ENCODE measurements at regions not wholly inside any gene's neighbourhood (a gene's known extent, or its start where the extent isn't known, plus 50 kb on each side); places are given as distances from the start of the nearest gene placed in this dataset.

- ChIA-PET CTCF (no interaction called here), POLR2A (no interaction called here)
- DNase-seq, result no peak
- H3K9me3 ChIP-seq, result peaks cover 26% of the 10 kb centered on the region; the same call in 1 of the 2 replicates
- H3K36me3 ChIP-seq (replicated peaks in 1 of 2; ENCODE audit: control insufficient read depth in 1 of 2, insufficient read depth in 2 of 2, low read length in 1 of 2), result peaks cover 39 to 72% of the 10 kb centered on the region in 2 experiments
- no peaks in the 10 kb centered on the region for H3F3A ChIP-seq (replicated peaks; ENCODE audit: insufficient read depth)
- H4K20me1 ChIP-seq (ENCODE audit: insufficient read depth), result no peaks in the 10 kb centered on the region; the same call in 1 of the 2 replicates
- H3K4me3 ChIP-seq (ENCODE audit: low read depth in 2 of 2, low read length in 1 of 2), result no peak overlapping the region
- no peaks in the 10 kb centered on the region; a peak in 1 of 4 replicates for H3K4me1 ChIP-seq (ENCODE audit: control insufficient read depth in 1 of 2, insufficient read depth in 2 of 2, low read depth in 1 of 2, low read length in 1 of 2)
- no peak for TF ChIP-seq FOSL2 (IDR thresholded peaks at IDR 0.05; ENCODE audit: borderline replicate concordance, low read depth)
- no peak for TF ChIP-seq MXI1 (IDR thresholded peaks at IDR 0.05; ENCODE audit: low read depth, low read length)
- no peak for TF ChIP-seq GATA2 (CRISPR knock-in tag; IDR thresholded peaks at IDR 0.05)
- TF ChIP-seq POLR2AphosphoS5 (IDR thresholded peaks at IDR 0.05; ENCODE audit: low read depth, low read length), result no peak
- no peak for TF ChIP-seq YY1 (IDR thresholded peaks at IDR 0.05; ENCODE audit: low read depth)
- no peak for TF ChIP-seq MEF2A (IDR thresholded peaks at IDR 0.05; ENCODE audit: borderline replicate concordance, low read depth)
- WGBS (ENCODE audit: low lambda C conversion rate), result 92% methylated on average over 4 of the region's 4 CpGs
- no peak overlapping the region for H2AFZ ChIP-seq (ENCODE audit: low read depth)
- no peak overlapping the region for H3K9ac ChIP-seq
- H3K9me2 ChIP-seq, result no peaks in the 10 kb centered on the region
- no peak overlapping the region for H3K27ac ChIP-seq (ENCODE audit: low read depth in 2 of 2, low read length in 1 of 2)
- H3K79me2 ChIP-seq (ENCODE audit: insufficient read depth), result peaks cover 40% of the 10 kb centered on the region; the same call in 1 of the 2 replicates
- H3K27me3 ChIP-seq (ENCODE audit: insufficient read depth), result no peaks in the 10 kb centered on the region
- no peak overlapping the region for H3K4me2 ChIP-seq
Measured at GRCh38 chr7:149564340-149565095, 66.9 kb upstream of the ZNF746 start.

DNA sequence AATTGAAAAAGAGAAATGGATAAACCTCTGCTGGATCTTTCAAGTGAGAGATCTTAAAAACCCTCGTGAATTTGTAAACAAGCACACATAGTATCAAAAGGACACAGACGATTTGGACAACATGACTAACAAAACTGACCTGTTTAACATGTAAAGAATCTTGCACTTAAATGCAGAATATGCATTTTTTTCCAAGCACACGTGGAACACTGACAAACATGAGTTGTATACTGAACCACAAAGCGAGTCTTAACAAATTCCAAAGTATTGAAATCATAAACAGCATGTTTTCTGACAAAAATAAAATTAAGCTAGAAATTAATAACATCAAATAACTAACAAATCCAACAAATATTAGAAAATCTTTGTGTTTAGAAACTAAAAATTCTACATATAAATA is 65.0 kb upstream of the ZNF746 start:
- no peak overlapping the region for H3K4me3 ChIP-seq (ENCODE audit: low read depth in 2 of 2, low read length in 1 of 2)
- H3F3A ChIP-seq (replicated peaks; ENCODE audit: insufficient read depth), result no peaks in the 10 kb centered on the region
- ChIA-PET POLR2A (no interaction called here), CTCF (interaction anchor here (1.0 to 1.2 kb wide), 2 partner anchors 102 to 137 kb away, joined by 3 read pairs; partner anchors contain the start of gene ZNF777)
- 88% methylated on average over 4 of the region's 4 CpGs for WGBS (ENCODE audit: low lambda C conversion rate)
- no peak overlapping the region for H3K9ac ChIP-seq
- H3K4me2 ChIP-seq, result no peak overlapping the region
- H3K79me2 ChIP-seq (ENCODE audit: insufficient read depth), result peaks cover 40% of the 10 kb centered on the region; the same call in 1 of the 2 replicates
- no peak overlapping the region for H3K27ac ChIP-seq (ENCODE audit: low read depth in 2 of 2, low read length in 1 of 2)
- H3K9me3 ChIP-seq, result peaks cover 17% of the 10 kb centered on the region; the same call in 1 of the 2 replicates
- TF ChIP-seq, protein P1, sequence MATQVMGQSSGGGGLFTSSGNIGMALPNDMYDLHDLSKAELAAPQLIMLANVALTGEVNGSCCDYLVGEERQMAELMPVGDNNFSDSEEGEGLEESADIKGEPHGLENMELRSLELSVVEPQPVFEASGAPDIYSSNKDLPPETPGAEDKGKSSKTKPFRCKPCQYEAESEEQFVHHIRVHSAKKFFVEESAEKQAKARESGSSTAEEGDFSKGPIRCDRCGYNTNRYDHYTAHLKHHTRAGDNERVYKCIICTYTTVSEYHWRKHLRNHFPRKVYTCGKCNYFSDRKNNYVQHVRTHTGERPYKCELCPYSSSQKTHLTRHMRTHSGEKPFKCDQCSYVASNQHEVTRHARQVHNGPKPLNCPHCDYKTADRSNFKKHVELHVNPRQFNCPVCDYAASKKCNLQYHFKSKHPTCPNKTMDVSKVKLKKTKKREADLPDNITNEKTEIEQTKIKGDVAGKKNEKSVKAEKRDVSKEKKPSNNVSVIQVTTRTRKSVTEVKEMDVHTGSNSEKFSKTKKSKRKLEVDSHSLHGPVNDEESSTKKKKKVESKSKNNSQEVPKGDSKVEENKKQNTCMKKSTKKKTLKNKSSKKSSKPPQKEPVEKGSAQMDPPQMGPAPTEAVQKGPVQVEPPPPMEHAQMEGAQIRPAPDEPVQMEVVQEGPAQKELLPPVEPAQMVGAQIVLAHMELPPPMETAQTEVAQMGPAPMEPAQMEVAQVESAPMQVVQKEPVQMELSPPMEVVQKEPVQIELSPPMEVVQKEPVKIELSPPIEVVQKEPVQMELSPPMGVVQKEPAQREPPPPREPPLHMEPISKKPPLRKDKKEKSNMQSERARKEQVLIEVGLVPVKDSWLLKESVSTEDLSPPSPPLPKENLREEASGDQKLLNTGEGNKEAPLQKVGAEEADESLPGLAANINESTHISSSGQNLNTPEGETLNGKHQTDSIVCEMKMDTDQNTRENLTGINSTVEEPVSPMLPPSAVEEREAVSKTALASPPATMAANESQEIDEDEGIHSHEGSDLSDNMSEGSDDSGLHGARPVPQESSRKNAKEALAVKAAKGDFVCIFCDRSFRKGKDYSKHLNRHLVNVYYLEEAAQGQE (IDR thresholded peaks at IDR 0.05; ENCODE audit: low read depth, low read length), result no peak
- TF ChIP-seq ZBTB33 (IDR thresholded peaks at IDR 0.05; ENCODE audit: borderline replicate concordance, low read depth) (no peak), POLR2AphosphoS5 (IDR thresholded peaks at IDR 0.05; ENCODE audit: low read depth, low read length) (no peak), MXI1 (IDR thresholded peaks at IDR 0.05; ENCODE audit: low read depth, low read length) (no peak), RCOR1 (IDR thresholded peaks at IDR 0.05; ENCODE audit: low read length) (no peak), TCF12 (IDR thresholded peaks at IDR 0.05) (no peak), EZH2phosphoT487 (IDR thresholded peaks at IDR 0.05; ENCODE audit: borderline replicate concordance, low read depth) (no peak)
- no peak overlapping the region for H2AFZ ChIP-seq (ENCODE audit: low read depth)
- no peaks in the 10 kb centered on the region; the same call in 1 of the 2 replicates for H4K20me1 ChIP-seq (ENCODE audit: insufficient read depth)
- DNase-seq, result no peak
- H3K9me2 ChIP-seq, result no peaks in the 10 kb centered on the region
- H3K36me3 ChIP-seq (replicated peaks in 1 of 2; ENCODE audit: control insufficient read depth in 1 of 2, insufficient read depth in 2 of 2, low read length in 1 of 2), result peaks cover 45 to 69% of the 10 kb centered on the region in 2 experiments
- no peaks in the 10 kb centered on the region for H3K27me3 ChIP-seq (ENCODE audit: insufficient read depth)
- H3K4me1 ChIP-seq (ENCODE audit: control insufficient read depth in 1 of 2, insufficient read depth in 2 of 2, low read depth in 1 of 2, low read length in 1 of 2), result no peaks in the 10 kb centered on the region; a peak in 1 of 4 replicates
